GM21786 (cell line): ENCODE measurements at regions not wholly inside any gene's neighbourhood (a gene's known extent, or its start where the extent isn't known, plus 50 kb on each side); places are given as distances from the start of the nearest gene placed in this dataset.

ENCODE experiments used
- ATAC-seq: cut with Tn5 transposase; IDR thresholded peaks from one replicate; pipeline ENCODE4 v1.9.1; 2021; ENCODE audit not compliant: unreplicated experiment

GRCh38 chr12:4030929-4031702 lies 157.9 kb upstream of the PARP11 start:
- no peak for ATAC-seq

- ATAC-seq, result no peak
Measured at GRCh38 chr12:4027412-4027811, 154.2 kb upstream of the PARP11 start.

GRCh38 chr12:4026517-4026916 lies 153.3 kb upstream of the PARP11 start:
- no peak for ATAC-seq

- no peak for ATAC-seq
Measured at GRCh38 chr12:4026020-4026358, 152.8 kb upstream of the PARP11 start.

GRCh38 chr12:4025181-4026019 lies 152.2 kb upstream of the PARP11 start:
- ATAC-seq, result no peak

- no peak for ATAC-seq
Measured at GRCh38 chr12:4024701-4025100, 151.5 kb upstream of the PARP11 start.

- no peak for ATAC-seq
Measured at GRCh38 chr12:4015225-4016091, 142.3 kb upstream of the PARP11 start.

- ATAC-seq, result no peak
Measured at GRCh38 chr12:4014858-4015224, 141.6 kb upstream of the PARP11 start.

GRCh38 chr12:4014444-4014843 lies 141.2 kb upstream of the PARP11 start:
- ATAC-seq, result no peak

- no peak for ATAC-seq
Measured at GRCh38 chr12:4012977-4013968, 140.1 kb upstream of the PARP11 start.

GRCh38 chr12:4012073-4012472 lies 138.9 kb upstream of the PARP11 start:
- ATAC-seq, result no peak

GRCh38 chr12:4011597-4011996 lies 138.4 kb upstream of the PARP11 start:
- no peak for ATAC-seq

- ATAC-seq, result no peak
Measured at GRCh38 chr12:4009979-4010704, 136.9 kb upstream of the PARP11 start.

GRCh38 chr12:4006743-4007142 lies 133.5 kb upstream of the PARP11 start:
- ATAC-seq, result no peak

- no peak for ATAC-seq
Measured at GRCh38 chr12:4005851-4006430, 132.7 kb upstream of the PARP11 start.

- no peak for ATAC-seq
Measured at GRCh38 chr12:4003576-4003975, 130.4 kb upstream of the PARP11 start.

- no peak for ATAC-seq
Measured at GRCh38 chr12:4002601-4003000, 129.4 kb upstream of the PARP11 start.

GRCh38 chr12:4001841-4002240 lies 128.6 kb upstream of the PARP11 start:
- ATAC-seq, result no peak

- no peak for ATAC-seq
Measured at GRCh38 chr12:4001031-4001430, 127.8 kb upstream of the PARP11 start.
